HepG2 (cell line): ENCODE measurements at regions not wholly inside any gene's neighbourhood (a gene's known extent, or its start where the extent isn't known, plus 50 kb on each side); places are given as distances from the start of the nearest gene placed in this dataset.

Experiments
- ATAC-seq: fragments of 200-7000 bp; cut with Tn5 transposase; 3 replicates; pipeline ENCODE4 v1.9.1; 2020; ENCODE audit warnings: mild to moderate bottlenecking, moderate library complexity
- BruUV-seq: library from RNA; stranded (reverse); fragments of 400-500 nt; replicated peaks from 2 replicates; lab custom pipeline; 2021; lab: Mats Ljungman, UMichigan
- CTCF ChIA-PET: fragments of 300-600 bp; formaldehyde crosslinking; extraction: SDS; loops from one replicate; lab custom pipeline; 2021; ENCODE audit warnings: low total read pairs, inconsistent platforms, low intra/inter-chr PET ratio; lab: Yijun Ruan, JAX
- POLR2A ChIA-PET: fragments of 350-600 bp; sonication (Branson Sonifier 250); formaldehyde crosslinking; loops from one replicate; lab custom pipeline; 2020; ENCODE audit warnings: antibody characterized with exemption, inconsistent platforms; lab: Yijun Ruan, JAX
- DNase-seq: peaks from one replicate; pipeline ENCODE4 v3.0.0-alpha.2; 2015; ENCODE audit warnings: low spot score
- FAIRE-seq: peaks from 3 replicates; lab custom pipeline; 2011; peaks lifted over from hg19 to GRCh38; lab: Jason Lieb, UNC
- H2AFZ ChIP-seq: one replicate; pipeline ENCODE4 v1.6.1; 2011; ENCODE audit warnings: low read length, inconsistent platforms
- H3K27ac ChIP-seq: fragments of 300-600 bp; 3 replicates; pipeline ENCODE4 v1.8.0; 2011; ENCODE audit warnings: mixed run types, mild to moderate bottlenecking, mixed read lengths, low read length, inconsistent platforms; ENCODE audit not compliant: insufficient read depth; ENCODE audit errors: extremely low read length
- H3K27me3 ChIP-seq, 2 experiments: fragments of 200-600 bp in 1 of 2; 2 replicates in 1 of 2; 3 replicates in 1 of 2; pipeline versions ENCODE4 v1.6.0 to v1.8.0; 2011; ENCODE audit warnings: low read length in 2 of 2, mild to moderate bottlenecking in 2 of 2, moderate library complexity in 2 of 2, inconsistent platforms in 1 of 2; ENCODE audit not compliant: insufficient read depth in 2 of 2, control insufficient read depth in 1 of 2
- H3K36me3 ChIP-seq, 2 experiments: fragments of 200-600 bp in 1 of 2; replicated peaks in 1 of 2; 2 replicates in 1 of 2; 3 replicates in 1 of 2; pipeline versions ENCODE4 v1.5.1 to v1.8.0; 2011; ENCODE audit warnings: low read length in 2 of 2, inconsistent platforms in 1 of 2; ENCODE audit not compliant: insufficient read depth in 2 of 2, control insufficient read depth in 1 of 2
- H3K4me1 ChIP-seq: 2 replicates; pipeline ENCODE4 v1.5.1; 2012; ENCODE audit warnings: low read length, inconsistent platforms; ENCODE audit not compliant: insufficient read depth
- H3K4me2 ChIP-seq: 2 replicates; pipeline ENCODE4 v1.6.0; 2011; ENCODE audit warnings: low read depth, low read length, inconsistent platforms
- H3K4me3 ChIP-seq, 3 experiments: fragments of 200-600 bp in 1 of 3; sonication (generic), shearing (Covaris generic) in 1 of 3; replicated peaks in 1 of 3; 2 replicates each; pipeline ENCODE4 v1.5.1; 2011 to 2016; ENCODE audit warnings: low read length in 3 of 3, inconsistent platforms in 2 of 3, low read depth in 2 of 3, mild to moderate bottlenecking in 2 of 3, control low read depth in 1 of 3, mixed read lengths in 1 of 3; ENCODE audit not compliant: insufficient read depth in 1 of 3
- H3K79me2 ChIP-seq: one replicate; pipeline ENCODE4 v1.6.1; 2011; ENCODE audit warnings: low read length, inconsistent platforms; ENCODE audit not compliant: insufficient read depth
- H3K9ac ChIP-seq: 2 replicates; pipeline ENCODE4 v1.6.0; 2011; ENCODE audit warnings: mild to moderate bottlenecking, low read depth, low read length, inconsistent platforms; ENCODE audit not compliant: insufficient read depth
- H3K9me3 ChIP-seq: 2 replicates; pipeline ENCODE4 v1.5.1; 2012; ENCODE audit warnings: mild to moderate bottlenecking, low read length
- H4K20me1 ChIP-seq: 2 replicates; pipeline ENCODE4 v1.6.0; 2011; ENCODE audit warnings: inconsistent platforms, mild to moderate bottlenecking, low read length, moderate library complexity; ENCODE audit not compliant: insufficient read depth
- EP300 ChIP-seq, 3 experiments: sonication (generic) in 1 of 3; formaldehyde crosslinking in 1 of 3; IDR thresholded peaks; 2 replicates each; pipeline versions ENCODE4 v1.5.1 to v1.6.1; 2011 to 2020; ENCODE audit warnings: low read depth in 2 of 3, low read length in 2 of 3, borderline replicate concordance in 1 of 3, improper control_type of control experiment in 1 of 3, mild to moderate bottlenecking in 1 of 3, missing genetic modification reagents in 1 of 3, moderate library complexity in 1 of 3
- GTF2F1 ChIP-seq: fragments of 150-350 bp; IDR thresholded peaks from 2 replicates; pipeline ENCODE4 v1.6.1; 2014; ENCODE audit warnings: low read length
- HINFP ChIP-seq: sonication (generic); formaldehyde crosslinking; IDR thresholded peaks from 2 replicates; pipeline ENCODE4 v1.4.0; 2020; ENCODE audit warnings: low read depth, mild to moderate bottlenecking, missing genetic modification reagents
- IRX3 ChIP-seq: sonication (generic); formaldehyde crosslinking; IDR thresholded peaks from 2 replicates; pipeline ENCODE4 v1.8.1; 2023; ENCODE audit warnings: mild to moderate bottlenecking, low read depth, missing genetic modification reagents, borderline replicate concordance
- MAFF ChIP-seq: IDR thresholded peaks from 2 replicates; pipeline ENCODE4 v1.6.1; 2011; ENCODE audit warnings: low read depth, low read length, improper control_type of control experiment
- MBNL3 ChIP-seq: fragments of 250-450 bp; sonication (Bioruptor Pico); conservative IDR thresholded peaks from 2 replicates; pipeline ENCODE4 v1.8.0; 2022; ENCODE audit warnings: mild to moderate bottlenecking, inconsistent platforms
- MTA3 ChIP-seq: sonication (generic); formaldehyde crosslinking; IDR thresholded peaks from 2 replicates; pipeline ENCODE4 v1.4.0; 2020; ENCODE audit warnings: missing genetic modification reagents
- NFKBIZ ChIP-seq: IDR thresholded peaks from 2 replicates; pipeline ENCODE4 v1.6.1; 2018; ENCODE audit warnings: missing genetic modification reagents, missing compliant biosample characterization
- SMAD1 ChIP-seq: sonication (generic); formaldehyde crosslinking; IDR thresholded peaks from 2 replicates; pipeline ENCODE4 v1.4.0; 2020; ENCODE audit warnings: missing genetic modification reagents, low read depth, mild to moderate bottlenecking, borderline replicate concordance
- SRY ChIP-seq: sonication (generic); formaldehyde crosslinking; IDR thresholded peaks from 2 replicates; pipeline ENCODE4 v1.8.0; 2022; ENCODE audit warnings: mild to moderate bottlenecking, missing genetic modification reagents
- ZNF121 ChIP-seq: sonication (generic); formaldehyde crosslinking; IDR thresholded peaks from 2 replicates; pipeline ENCODE4 v1.5.0; 2020; ENCODE audit warnings: mild to moderate bottlenecking, missing genetic modification reagents
- ZNF232 ChIP-seq: sonication (generic); formaldehyde crosslinking; IDR thresholded peaks from 2 replicates; pipeline ENCODE4 v1.4.0; 2020; ENCODE audit warnings: missing genetic modification reagents, borderline replicate concordance
- ZNF484 ChIP-seq: sonication (generic); formaldehyde crosslinking; IDR thresholded peaks from 2 replicates; pipeline ENCODE4 v1.5.1; 2020; ENCODE audit warnings: mild to moderate bottlenecking, low read depth, missing genetic modification reagents, borderline replicate concordance
- ZNF552 ChIP-seq: sonication (generic); formaldehyde crosslinking; IDR thresholded peaks from 2 replicates; pipeline ENCODE4 v1.9.0; 2022; ENCODE audit warnings: missing genetic modification reagents, mild to moderate bottlenecking, borderline replicate concordance
- ZNF761 ChIP-seq: sonication (generic); formaldehyde crosslinking; conservative IDR thresholded peaks from 2 replicates; pipeline ENCODE4 v1.4.0; 2020; ENCODE audit warnings: mild to moderate bottlenecking, missing genetic modification reagents
- ZNF770 ChIP-seq: sonication (generic); formaldehyde crosslinking; IDR thresholded peaks from 2 replicates; pipeline ENCODE4 v1.5.0; 2020; ENCODE audit warnings: mild to moderate bottlenecking, missing genetic modification reagents
- WGBS: methylation state at CpG from one replicate; pipeline ENCODE4 v1.1.6; 2017; ENCODE audit warnings: low lambda C conversion rate; 5-methylcytosine and 5-hydroxymethylcytosine counted together
- in situ Hi-C: cut with HindIII; loops from 2 replicates; pipeline ENCODE4 v1.10.0; 2017; ENCODE audit warnings: low pct_unique_long_range_greater_than_20kb; ENCODE audit not compliant: extremely low pct_ligation_motif_present
- intact Hi-C: fragments of 100-400 bp; cut with micrococcal nuclease; formaldehyde crosslinking; loops from one replicate; pipeline ENCODE4 v1.10.0; 2022; ENCODE audit not compliant: unreplicated experiment

GRCh38 chr3:25291481-25291905 lies 136.6 kb upstream of the RARB start (continued):
- TF ChIP-seq HINFP (no peak), ZNF121 (no peak), ZNF770 (no peak), GTF2F1 (no peak), EP300 (IDR thresholded peaks at IDR 0.05; ENCODE audit: low read depth in 2 of 2, low read length in 2 of 2) (no peak), EP300 (CRISPR knock-in tag; IDR thresholded peaks at IDR 0.05; ENCODE audit: borderline replicate concordance) (no peak), SMAD1 (CRISPR knock-in tag) (no peak), IRX3 (CRISPR knock-in tag) (no peak), MAFF (no peak), SRY (no peak), NFKBIZ (CRISPR knock-in tag) (no peak), MBNL3 (CRISPR knock-in tag) (no peak)
- TF ChIP-seq, all 625 proteins: peak for 0

- no peaks in the 10 kb centered on the region for H3K9me3 ChIP-seq
- H3K4me2 ChIP-seq, result no peak overlapping the region
- ChIA-PET CTCF (no interaction called here), POLR2A (no interaction called here)
- no peaks in the 10 kb centered on the region for H4K20me1 ChIP-seq
- no peak overlapping the region for H3K4me3 ChIP-seq
- DNase-seq, result no peak
- ATAC-seq, result no peak
- H3K4me1 ChIP-seq, result no peaks in the 10 kb centered on the region
- no peaks in the 10 kb centered on the region for H3K27me3 ChIP-seq
- no peak overlapping the region for H2AFZ ChIP-seq
- H3K27ac ChIP-seq, result no peak overlapping the region
- intact Hi-C loops (no loop called here), in situ Hi-C loops (no loop called here)
- 0% methylated on average over 3 of the region's 3 CpGs for WGBS
- TF ChIP-seq ZNF484 (CRISPR knock-in tag) (no peak), ZNF232 (no peak), ZNF761 (CRISPR knock-in tag) (no peak), ZNF552 (CRISPR knock-in tag) (no peak), MTA3 (CRISPR knock-in tag) (no peak)
- FAIRE-seq, result no peak
- no peaks in the 10 kb centered on the region for H3K79me2 ChIP-seq
- no peaks in the 10 kb centered on the region for H3K36me3 ChIP-seq
- no peak overlapping the region for H3K9ac ChIP-seq
- BruUV-seq, result no TSS peak
Observed at GRCh38 chr3:25292036-25292435, 136.0 kb upstream of the RARB start.
